GM21737 (cell line): ENCODE measurements at regions not wholly inside any gene's neighbourhood (a gene's known extent, or its start where the extent isn't known, plus 50 kb on each side); places are given as distances from the start of the nearest gene placed in this dataset.
A peak's percentile ranks its signal among the peaks of the same experiment; 100 is the strongest.

ENCODE experiments used
- ATAC-seq: cut with Tn5 transposase; IDR thresholded peaks from one replicate; pipeline ENCODE4 v1.9.1; 2021; ENCODE audit warnings: mild to moderate bottlenecking, moderate library complexity; ENCODE audit not compliant: unreplicated experiment

DNA sequence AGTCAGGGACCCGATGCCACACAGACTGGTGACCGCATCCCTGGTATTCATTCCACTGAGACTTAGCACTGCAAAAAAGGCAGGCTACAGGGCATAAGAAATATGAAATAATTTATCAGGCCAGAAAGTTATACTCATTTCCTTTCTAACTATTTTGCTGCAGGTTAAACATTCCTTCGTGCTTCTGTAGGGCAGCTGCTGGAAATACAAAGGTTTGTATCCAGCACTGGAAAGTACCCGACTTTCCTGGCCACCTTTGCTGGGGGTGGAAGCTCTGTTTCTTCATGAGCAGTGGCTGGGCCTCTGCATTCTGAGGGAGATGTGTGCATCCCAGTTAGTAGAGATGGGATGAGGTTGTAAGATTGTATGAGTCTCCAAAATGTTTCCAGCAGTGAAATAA, 478.6 kb upstream of the WWC1 start:
- ATAC-seq = no peak

GRCh38 chr5:167813389-167813788, 478.1 kb upstream of the WWC1 start:
- no peak for ATAC-seq

DNA sequence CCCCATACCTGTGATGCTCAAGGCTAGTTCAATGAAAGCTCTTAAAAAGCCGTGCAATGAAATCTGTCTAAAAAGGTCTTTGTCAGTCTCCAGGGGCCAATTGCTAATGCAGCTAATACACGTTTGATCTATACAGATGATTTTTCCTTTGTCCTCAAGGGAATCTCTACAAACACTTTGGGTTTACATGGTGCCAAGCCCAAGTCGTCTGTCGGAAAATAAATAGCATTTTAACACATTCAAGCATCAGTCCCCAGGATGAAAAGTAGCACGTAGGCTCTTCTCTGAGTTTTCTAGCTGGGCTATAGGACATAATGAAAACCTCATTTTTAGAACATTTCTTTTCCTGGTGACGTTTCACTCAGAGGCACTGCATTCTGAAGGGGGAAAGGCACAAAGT, 477.4 kb upstream of the WWC1 start:
- no peak for ATAC-seq

DNA sequence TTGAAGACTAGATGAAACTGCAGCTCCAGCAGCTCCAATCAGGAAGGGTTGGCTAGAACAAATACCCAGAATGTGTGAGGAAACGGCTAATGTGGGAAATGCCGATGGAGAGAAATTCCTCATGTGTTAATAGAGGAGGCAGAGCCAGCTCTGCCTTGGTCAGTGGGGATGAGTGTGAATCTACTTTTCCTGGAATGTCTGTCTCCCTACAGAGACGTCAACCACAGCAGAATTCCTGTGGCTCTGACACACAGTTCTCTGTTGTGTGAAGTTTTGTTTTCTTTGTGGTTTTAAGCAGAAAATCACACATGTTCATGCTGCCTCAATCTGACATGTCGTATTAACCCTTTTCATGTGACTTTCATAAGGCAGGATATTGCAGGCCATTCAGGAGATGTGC, 476.6 kb upstream of the WWC1 start:
- no peak for ATAC-seq

- no peak for ATAC-seq
These were observed 475.1 kb upstream of the WWC1 start for GRCh38 chr5:167816354-167816753.

GRCh38 chr5:167816864-167817263, 474.6 kb upstream of the WWC1 start:
- ATAC-seq = no peak

DNA sequence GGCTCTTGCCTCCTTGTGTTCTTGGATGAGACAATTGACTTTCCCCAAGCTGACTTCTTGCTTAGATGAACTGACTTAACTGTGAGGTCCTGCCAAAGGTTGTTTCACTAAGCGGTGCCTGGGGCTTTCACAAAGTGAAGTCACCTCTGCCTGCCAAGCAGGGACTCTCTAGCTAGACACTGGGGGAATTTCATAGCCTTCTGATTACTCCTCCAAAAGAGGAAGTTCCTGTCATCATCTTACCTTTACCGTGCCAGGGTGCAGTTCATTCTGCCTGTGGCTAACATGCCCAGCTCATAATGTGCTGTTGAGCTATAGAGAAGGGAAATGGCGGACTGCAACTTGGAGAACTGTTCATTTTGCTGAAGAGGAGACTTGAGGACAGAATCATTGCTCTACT, 472.0 kb upstream of the WWC1 start:
- ATAC-seq = peak; percentile 91

DNA sequence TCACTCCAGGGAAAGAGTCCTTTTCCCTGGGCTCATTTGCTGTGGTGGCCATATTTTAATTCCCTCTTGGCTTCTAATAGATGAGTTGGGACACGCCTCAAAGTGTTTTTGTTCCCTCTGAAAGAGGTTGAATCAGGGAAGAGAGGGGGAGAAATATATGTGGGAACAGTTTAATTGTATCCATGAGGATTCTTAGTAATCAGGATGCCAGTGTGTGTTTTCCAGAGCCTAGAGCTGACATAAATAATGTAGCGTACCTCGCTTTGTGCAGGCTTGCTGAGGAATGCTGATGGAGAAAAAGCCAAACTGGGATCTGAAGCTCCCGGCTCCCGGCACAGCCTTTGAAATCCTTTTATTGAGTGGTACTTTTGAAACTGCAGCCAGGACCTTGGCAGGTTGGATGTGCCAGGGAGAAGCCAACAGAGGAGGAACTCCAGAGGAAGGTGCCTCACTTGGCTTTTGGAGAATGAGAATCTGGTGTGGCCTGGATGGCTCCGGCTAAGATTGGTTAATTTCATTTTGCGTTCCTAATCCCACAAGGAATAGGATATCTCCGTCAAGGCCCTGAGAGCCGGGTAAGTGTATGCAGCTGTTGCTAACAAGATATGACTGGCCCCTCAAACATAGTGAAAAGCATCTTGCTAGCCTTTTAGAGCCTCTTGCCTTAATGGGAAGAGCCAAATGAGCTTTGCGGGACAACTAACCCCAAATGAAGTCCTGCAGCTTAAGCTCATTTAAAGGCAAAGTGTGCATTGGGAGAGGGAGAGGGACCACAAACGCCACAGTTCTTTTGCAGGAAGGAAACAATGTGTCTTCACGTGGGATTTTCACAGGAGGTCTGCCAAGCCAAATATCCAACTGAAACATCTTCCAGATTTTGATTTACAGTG, 471.1 kb upstream of the WWC1 start:
- no peak for ATAC-seq

- ATAC-seq = no peak
These were observed 470.3 kb upstream of the WWC1 start for GRCh38 chr5:167821151-167821550.

GRCh38 chr5:167821669-167822068, 469.8 kb upstream of the WWC1 start:
- no peak for ATAC-seq

- ATAC-seq = no peak
These were observed 469.2 kb upstream of the WWC1 start for GRCh38 chr5:167822241-167822640.

GRCh38 chr5:167823405-167823804, 468.0 kb upstream of the WWC1 start:
- ATAC-seq = no peak

GRCh38 chr5:167827766-167828165, 463.7 kb upstream of the WWC1 start:
- ATAC-seq = no peak

DNA sequence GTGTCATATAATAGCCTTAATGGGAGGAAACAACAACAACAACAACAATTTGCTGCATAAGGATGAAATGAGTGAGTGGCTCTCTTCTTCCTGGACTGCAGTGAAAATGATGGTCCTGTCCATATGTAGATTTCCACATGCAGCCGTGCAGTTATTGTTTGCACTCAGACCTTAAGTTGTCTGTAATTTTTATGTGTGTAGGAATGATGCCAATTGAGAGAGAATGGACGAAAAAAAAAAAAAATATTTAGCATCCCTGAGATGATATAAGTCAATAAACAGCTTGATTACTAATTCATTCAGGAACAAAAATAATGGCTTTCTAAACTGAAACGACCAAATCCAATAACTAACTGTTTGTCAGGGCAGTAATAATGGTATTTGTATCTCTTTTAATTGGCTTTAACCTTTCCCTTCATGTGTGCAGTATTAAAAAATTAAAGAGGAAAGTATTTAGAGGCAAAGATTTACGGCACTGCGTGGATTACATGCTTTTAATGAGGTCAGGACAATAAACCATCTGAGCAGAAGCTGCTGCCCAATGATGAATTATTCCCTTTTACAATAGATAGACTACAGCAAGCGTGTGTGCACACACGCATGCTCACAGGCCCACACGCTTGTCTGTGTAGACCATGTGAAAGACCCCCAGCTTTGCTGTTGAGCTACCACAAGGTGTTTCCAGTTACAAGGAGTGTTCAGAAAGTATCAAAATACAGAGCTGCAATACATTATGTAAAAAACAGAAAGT, 459.5 kb upstream of the WWC1 start:
- no peak for ATAC-seq

GRCh38 chr5:167832609-167833008, 458.8 kb upstream of the WWC1 start:
- ATAC-seq = no peak

DNA sequence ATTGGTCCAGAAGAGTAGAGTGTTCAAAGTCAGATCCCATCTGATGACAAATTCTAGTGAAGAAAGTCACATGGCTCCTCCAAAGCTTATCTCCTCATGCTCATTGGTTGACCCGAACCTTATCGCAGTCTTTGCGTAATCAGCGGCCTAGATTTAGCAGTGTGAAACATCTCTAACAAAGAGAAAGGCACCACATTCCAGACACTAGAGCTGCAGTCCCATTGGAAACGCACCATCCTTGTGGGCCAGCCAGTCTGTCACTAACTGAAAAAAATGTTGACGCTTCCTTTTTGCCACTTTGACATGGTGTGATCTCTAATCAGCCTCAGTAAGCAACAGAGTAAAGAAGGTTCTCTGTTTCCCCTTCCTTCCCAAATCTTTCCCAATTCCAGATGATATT, 458.0 kb upstream of the WWC1 start:
- ATAC-seq = no peak

GRCh38 chr5:167835146-167835545, 456.3 kb upstream of the WWC1 start:
- no peak for ATAC-seq

- ATAC-seq = no peak
These were observed 454.3 kb upstream of the WWC1 start for GRCh38 chr5:167837127-167837526.

GRCh38 chr5:167839065-167839464, 452.4 kb upstream of the WWC1 start:
- no peak for ATAC-seq

DNA sequence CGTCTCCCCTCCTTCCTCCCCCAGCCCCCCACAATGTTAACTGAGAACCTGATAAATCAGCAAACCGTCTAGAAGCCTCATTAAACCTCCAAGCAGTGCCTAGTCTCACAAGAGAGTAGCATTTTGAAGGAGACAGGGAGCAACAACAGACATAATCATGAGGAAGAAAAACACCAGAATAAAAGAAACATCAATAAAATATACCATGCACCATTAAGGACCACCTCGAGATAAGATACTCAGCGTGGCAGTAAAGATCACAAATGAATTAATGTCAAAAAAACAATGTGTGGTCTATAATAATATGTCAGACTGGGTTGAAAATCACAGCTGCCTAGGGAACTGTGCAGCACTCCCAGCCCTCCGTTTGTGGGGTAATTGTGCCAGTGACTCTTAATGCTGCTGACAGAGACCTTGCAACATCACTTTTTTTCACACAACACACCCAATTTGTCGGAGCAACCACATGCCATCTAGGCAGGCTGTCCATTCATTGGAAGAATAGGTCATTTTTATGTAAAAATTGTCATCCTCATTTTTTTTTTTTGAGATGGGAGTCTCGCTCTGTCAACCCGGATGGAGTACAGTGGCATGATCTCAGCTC, 450.8 kb upstream of the WWC1 start:
- ATAC-seq = no peak

GRCh38 chr5:167843881-167844572, 447.4 kb upstream of the WWC1 start:
- ATAC-seq = no peak
